ENCODE measurements at regions not wholly inside any gene's neighbourhood (a gene's known extent, or its start where the extent isn't known, plus 50 kb on each side); places are given as distances from the start of the nearest gene placed in this dataset.

DNA sequence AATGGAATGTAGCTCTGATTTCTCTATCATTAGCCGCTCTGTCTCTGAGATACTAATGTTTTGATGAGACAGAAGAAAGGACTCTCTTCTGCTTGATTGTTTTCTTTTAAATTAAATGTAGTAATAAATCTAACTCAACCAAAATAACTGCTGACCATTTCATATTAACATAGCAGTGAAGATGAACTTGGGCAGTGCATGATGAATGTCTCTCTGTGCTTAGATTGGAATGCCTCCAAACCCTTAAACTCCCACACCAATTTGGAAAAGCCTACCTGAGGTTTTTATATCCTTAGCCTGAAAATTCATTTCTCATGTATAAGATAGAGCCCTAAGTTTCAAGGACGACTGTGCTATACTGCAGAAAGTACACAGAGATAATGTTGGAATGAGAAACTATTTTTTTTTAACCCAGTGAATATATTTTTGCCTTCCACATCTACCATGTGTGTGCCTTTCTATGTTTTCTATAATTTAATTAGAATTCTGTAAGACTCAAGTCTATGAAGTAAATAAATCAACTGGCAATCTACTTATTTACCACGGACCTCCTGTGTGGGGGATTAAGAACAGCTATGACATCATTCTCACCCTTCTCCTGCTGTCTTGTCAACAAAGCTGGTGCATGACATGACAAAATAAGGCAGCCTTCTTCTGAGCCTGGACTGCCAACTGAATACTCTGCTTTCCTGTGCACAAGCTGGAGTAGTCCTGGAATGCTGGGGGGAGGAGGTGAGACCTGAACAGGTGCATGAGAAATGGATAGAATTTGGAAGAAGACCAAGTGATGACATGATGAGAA lies 155.5 kb downstream of the FGF9 start:
- 85% methylated on average over 3 of the region's 3 CpGs for WGBS
- Histone ChIP-seq H3K27me3 (ENCODE audit: control insufficient read depth in 2 of 2, insufficient read depth in 1 of 2, low read length in 1 of 2) (no peaks in the 10 kb centered on the region), H3K36me3 (ENCODE audit: control insufficient read depth in 2 of 2, insufficient read depth in 2 of 2, low read length in 1 of 2) (no peaks in the 10 kb centered on the region), H3K4me1 (ENCODE audit: control insufficient read depth in 2 of 2, insufficient read depth in 2 of 2, low read length in 2 of 2) (no peaks in the 10 kb centered on the region), H3K4me3 (ENCODE audit: low read length in 2 of 2) (no peak overlapping the region), H3K9me3 (ENCODE audit: control insufficient read depth in 2 of 2, insufficient read depth in 1 of 2, low read length in 1 of 2) (no peaks in the 10 kb centered on the region), H3K27ac (ENCODE audit: low read depth in 1 of 2, low read length in 1 of 2) (no peak overlapping the region)
- no peak for DNase-seq (ENCODE audit: low read depth in 6 of 9, low spot score in 9 of 9)

DNA sequence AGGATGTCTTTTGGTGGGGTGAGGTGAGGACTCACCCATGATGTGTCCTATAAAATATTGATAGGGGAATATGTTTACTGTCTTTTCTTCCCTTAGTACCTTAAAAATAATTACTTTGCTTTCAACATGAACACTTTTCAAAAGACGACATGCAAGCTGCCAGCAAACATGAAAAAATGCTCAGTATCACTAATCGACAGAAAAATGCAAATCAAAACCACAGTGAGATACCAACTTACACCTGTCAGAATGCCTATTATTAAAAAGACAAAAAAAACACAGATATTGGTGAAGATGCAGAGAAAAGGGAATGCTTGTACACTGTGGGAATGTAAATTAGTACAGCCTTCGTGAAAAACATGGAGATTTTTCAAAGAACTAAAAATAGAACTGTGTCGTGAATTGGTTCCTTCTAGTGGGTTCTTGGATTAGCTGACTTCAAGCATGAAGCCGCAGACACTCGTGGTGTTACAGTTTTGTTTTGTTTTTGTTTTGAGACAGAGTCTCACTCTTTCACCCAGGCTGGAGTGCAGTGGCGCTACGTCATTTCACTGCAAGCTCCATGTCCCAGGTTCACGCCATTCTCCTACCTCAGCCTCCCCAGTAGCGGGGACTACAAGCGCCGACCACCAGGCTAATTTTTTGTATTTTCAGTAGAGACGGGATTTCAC lies 160.9 kb downstream of the FGF9 start:
- no peaks in the 10 kb centered on the region for H3K4me1 ChIP-seq (ENCODE audit: control insufficient read depth in 2 of 2, insufficient read depth in 2 of 2, low read length in 2 of 2)
- H3K27me3 ChIP-seq (ENCODE audit: control insufficient read depth in 2 of 2, insufficient read depth in 1 of 2, low read length in 1 of 2): no peaks in the 10 kb centered on the region
- H3K27ac ChIP-seq (ENCODE audit: low read depth in 1 of 2, low read length in 1 of 2): no peak overlapping the region
- no peaks in the 10 kb centered on the region for H3K36me3 ChIP-seq (ENCODE audit: control insufficient read depth in 2 of 2, insufficient read depth in 2 of 2, low read length in 1 of 2)
- H3K9me3 ChIP-seq (ENCODE audit: control insufficient read depth in 2 of 2, insufficient read depth in 1 of 2, low read length in 1 of 2): no peaks in the 10 kb centered on the region
- no peak overlapping the region for H3K4me3 ChIP-seq (ENCODE audit: low read length in 2 of 2)
- DNase-seq (ENCODE audit: low read depth in 6 of 9, low spot score in 9 of 9): no peak
- 95% methylated on average over 13 of the region's 13 CpGs for WGBS

DNA sequence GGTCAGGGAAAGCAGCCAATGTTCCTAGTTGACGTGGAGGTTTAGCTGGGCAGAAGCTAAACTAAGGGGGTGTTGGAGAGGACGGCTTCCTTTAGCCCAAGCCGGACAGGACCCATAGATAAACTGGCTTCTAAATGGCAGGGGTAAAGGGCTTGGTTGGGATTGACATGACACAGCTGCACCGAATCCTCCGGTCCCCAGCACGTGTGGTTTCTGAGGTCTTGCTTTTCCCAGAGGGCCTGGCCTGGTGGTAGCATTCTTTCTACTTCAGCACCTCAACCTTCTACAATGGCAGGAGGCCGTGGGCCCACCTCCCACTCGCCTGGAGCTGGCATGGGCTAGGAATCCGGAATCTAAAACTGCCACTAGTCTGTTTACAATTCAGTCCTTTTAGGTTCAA lies 163.0 kb downstream of the FGF9 start:
- H3K27ac ChIP-seq (ENCODE audit: low read depth in 1 of 2, low read length in 1 of 2): no peak overlapping the region
- H3K27me3 ChIP-seq (ENCODE audit: control insufficient read depth in 2 of 2, insufficient read depth in 1 of 2, low read length in 1 of 2): no peaks in the 10 kb centered on the region
- H3K4me3 ChIP-seq (ENCODE audit: low read length in 2 of 2): no peak overlapping the region
- WGBS: 89% methylated on average over 9 of the region's 9 CpGs
- no peaks in the 10 kb centered on the region for H3K36me3 ChIP-seq (ENCODE audit: control insufficient read depth in 2 of 2, insufficient read depth in 2 of 2, low read length in 1 of 2)
- H3K4me1 ChIP-seq (ENCODE audit: control insufficient read depth in 2 of 2, insufficient read depth in 2 of 2, low read length in 2 of 2): no peaks in the 10 kb centered on the region
- DNase-seq (ENCODE audit: low read depth in 6 of 9, low spot score in 9 of 9): no peak
- H3K9me3 ChIP-seq (ENCODE audit: control insufficient read depth in 2 of 2, insufficient read depth in 1 of 2, low read length in 1 of 2): no peaks in the 10 kb centered on the region

DNA sequence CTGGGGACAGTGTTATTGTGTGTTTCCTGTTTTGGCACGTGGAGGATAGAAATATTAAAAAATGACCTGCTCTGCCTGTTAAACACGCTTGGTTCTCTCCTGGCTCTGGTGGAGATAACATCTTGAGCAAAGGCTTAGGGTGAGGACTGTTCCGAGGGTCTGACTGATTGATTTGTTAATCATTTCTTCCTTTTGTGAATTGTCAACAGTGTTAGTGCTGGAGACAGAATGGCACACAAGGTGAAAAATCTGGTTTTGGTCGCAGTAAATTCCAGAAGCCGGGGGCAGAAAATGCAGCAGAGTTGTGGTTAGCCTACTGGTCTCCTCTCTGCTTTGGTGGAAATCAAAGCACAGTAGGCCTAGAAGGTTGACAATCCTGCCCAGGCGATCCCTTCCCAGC lies 163.6 kb downstream of the FGF9 start:
- no peak overlapping the region for H3K27ac ChIP-seq (ENCODE audit: low read depth in 1 of 2, low read length in 1 of 2)
- no peak for DNase-seq (ENCODE audit: low read depth in 6 of 9, low spot score in 9 of 9)
- H3K4me3 ChIP-seq (ENCODE audit: low read length in 2 of 2): no peak overlapping the region
- H3K4me1 ChIP-seq (ENCODE audit: control insufficient read depth in 2 of 2, insufficient read depth in 2 of 2, low read length in 2 of 2): no peaks in the 10 kb centered on the region
- H3K9me3 ChIP-seq (ENCODE audit: control insufficient read depth in 2 of 2, insufficient read depth in 1 of 2, low read length in 1 of 2): no peaks in the 10 kb centered on the region
- no peaks in the 10 kb centered on the region for H3K36me3 ChIP-seq (ENCODE audit: control insufficient read depth in 2 of 2, insufficient read depth in 2 of 2, low read length in 1 of 2)
- H3K27me3 ChIP-seq (ENCODE audit: control insufficient read depth in 2 of 2, insufficient read depth in 1 of 2, low read length in 1 of 2): no peaks in the 10 kb centered on the region
- 69% methylated on average over 6 of the region's 6 CpGs for WGBS

DNA sequence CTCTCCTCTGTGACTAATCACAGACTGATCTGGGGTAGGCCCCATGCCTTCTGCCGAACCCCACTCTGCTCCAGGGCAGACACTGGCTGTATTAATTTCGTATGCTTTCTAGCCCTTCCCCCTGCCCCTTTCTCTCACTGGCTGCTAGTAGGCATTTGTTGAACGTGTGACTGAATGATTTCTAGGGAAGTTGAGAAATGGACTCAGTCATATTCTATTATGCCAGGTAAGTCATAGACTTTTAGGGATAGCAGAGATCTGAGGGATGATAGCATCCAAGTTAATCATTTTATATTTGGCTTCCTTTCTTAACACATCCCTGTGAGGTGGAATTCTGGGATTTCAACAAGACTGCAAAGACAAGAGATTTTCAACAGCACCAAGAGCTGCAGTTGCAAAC lies 166.4 kb downstream of the FGF9 start:
- Histone ChIP-seq H3K27me3 (ENCODE audit: control insufficient read depth in 2 of 2, insufficient read depth in 1 of 2, low read length in 1 of 2) (no peaks in the 10 kb centered on the region), H3K9me3 (ENCODE audit: control insufficient read depth in 2 of 2, insufficient read depth in 1 of 2, low read length in 1 of 2) (no peaks in the 10 kb centered on the region), H3K36me3 (ENCODE audit: control insufficient read depth in 2 of 2, insufficient read depth in 2 of 2, low read length in 1 of 2) (no peaks in the 10 kb centered on the region), H3K27ac (ENCODE audit: low read depth in 1 of 2, low read length in 1 of 2) (no peak overlapping the region), H3K4me1 (ENCODE audit: control insufficient read depth in 2 of 2, insufficient read depth in 2 of 2, low read length in 2 of 2) (no peaks in the 10 kb centered on the region), H3K4me3 (ENCODE audit: low read length in 2 of 2) (no peak overlapping the region)
- no peak for DNase-seq (ENCODE audit: low read depth in 6 of 9, low spot score in 9 of 9)
- WGBS: 84% methylated on average over 3 of the region's 3 CpGs

DNA sequence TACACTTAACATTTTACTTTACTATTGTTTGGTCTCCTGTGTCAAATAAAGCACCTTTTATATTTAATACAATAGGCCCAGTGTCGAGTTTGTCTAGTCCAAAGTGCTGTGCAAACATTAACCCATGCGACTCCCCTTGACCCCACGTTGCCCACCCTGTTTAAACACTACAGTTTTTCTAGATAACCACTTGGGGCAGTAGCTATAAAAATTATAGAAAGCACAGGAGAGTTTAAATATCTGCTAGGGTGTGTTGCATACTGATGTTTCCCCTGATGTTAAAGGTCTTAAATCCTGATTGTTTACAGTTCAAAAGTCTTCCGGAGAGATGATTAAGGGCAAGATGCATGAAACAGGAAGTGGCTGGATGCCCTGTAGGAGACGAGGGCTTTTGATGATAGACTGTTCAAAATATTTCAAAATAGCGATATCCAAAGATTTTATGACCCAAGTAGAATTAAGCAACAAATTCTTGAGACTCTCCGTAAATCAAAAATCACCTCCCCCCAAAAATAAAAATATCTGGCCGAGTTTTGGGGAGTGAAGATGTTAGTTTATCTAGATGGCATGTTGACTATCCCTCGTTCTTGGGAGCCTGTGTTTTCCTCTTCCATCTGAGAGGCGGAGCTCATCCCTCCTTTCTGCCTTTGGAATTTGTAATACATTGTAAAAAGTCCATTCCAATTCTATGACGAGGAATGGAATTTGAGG lies 167.1 kb downstream of the FGF9 start:
- no peak overlapping the region for H3K27ac ChIP-seq (ENCODE audit: low read depth in 1 of 2, low read length in 1 of 2)
- H3K27me3 ChIP-seq (ENCODE audit: control insufficient read depth in 2 of 2, insufficient read depth in 1 of 2, low read length in 1 of 2): no peaks in the 10 kb centered on the region
- no peak for DNase-seq (ENCODE audit: low read depth in 6 of 9, low spot score in 9 of 9)
- H3K4me1 ChIP-seq (ENCODE audit: control insufficient read depth in 2 of 2, insufficient read depth in 2 of 2, low read length in 2 of 2): no peaks in the 10 kb centered on the region
- H3K9me3 ChIP-seq (ENCODE audit: control insufficient read depth in 2 of 2, insufficient read depth in 1 of 2, low read length in 1 of 2): no peaks in the 10 kb centered on the region
- H3K36me3 ChIP-seq (ENCODE audit: control insufficient read depth in 2 of 2, insufficient read depth in 2 of 2, low read length in 1 of 2): no peaks in the 10 kb centered on the region
- 79% methylated on average over 11 of the region's 11 CpGs for WGBS
- H3K4me3 ChIP-seq (ENCODE audit: low read length in 2 of 2): no peak overlapping the region

DNA sequence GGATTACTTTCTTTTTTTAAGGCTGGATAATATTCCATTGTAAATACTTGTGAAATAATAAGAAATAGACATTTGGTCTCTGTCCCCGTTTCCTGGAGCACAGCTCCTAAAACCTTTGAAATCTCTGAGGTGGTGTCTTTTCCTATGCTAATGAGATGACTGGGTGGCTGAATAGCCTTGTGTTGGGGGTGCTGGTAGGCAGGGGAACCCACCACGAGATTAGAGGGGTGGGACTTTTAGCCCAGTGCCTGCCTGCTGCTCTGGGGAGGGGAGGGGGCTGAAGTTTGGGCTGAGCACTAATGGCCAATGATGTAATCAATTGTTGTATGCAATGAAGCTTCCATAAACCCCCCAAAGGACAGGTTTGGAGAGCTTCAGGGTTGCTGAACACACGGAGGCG lies 175.7 kb downstream of the FGF9 start:
- Histone ChIP-seq H3K4me3 (ENCODE audit: low read length in 2 of 2) (no peak overlapping the region), H3K36me3 (ENCODE audit: control insufficient read depth in 2 of 2, insufficient read depth in 2 of 2, low read length in 1 of 2) (no peaks in the 10 kb centered on the region), H3K4me1 (ENCODE audit: control insufficient read depth in 2 of 2, insufficient read depth in 2 of 2, low read length in 2 of 2) (no peaks in the 10 kb centered on the region), H3K27me3 (ENCODE audit: control insufficient read depth in 2 of 2, insufficient read depth in 1 of 2, low read length in 1 of 2) (no peaks in the 10 kb centered on the region), H3K9me3 (ENCODE audit: control insufficient read depth in 2 of 2, insufficient read depth in 1 of 2, low read length in 1 of 2) (no peaks in the 10 kb centered on the region), H3K27ac (ENCODE audit: low read depth in 1 of 2, low read length in 1 of 2) (no peak overlapping the region)
- 76% methylated on average over 4 of the region's 4 CpGs for WGBS
- no peak for DNase-seq (ENCODE audit: low read depth in 6 of 9, low spot score in 9 of 9)

DNA sequence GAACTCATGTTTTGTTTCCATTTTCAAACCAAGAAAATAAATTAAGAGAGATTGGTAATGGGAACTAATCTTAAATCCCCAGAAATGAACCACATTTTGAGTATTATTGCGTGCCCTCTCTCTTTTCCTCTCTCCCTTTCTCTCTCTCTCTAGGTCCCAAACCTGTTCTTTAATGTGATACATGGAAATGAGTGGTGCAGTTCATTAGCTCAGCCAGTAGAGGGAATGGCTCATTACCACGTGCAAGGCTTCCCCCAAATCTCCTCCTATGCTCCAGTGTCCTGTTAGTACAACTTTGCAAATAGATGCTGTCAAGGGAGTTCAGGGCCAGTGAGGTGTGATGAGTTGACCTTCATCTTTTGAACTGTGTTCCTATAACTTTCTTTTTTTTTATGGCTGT lies 178.4 kb downstream of the FGF9 start:
- 33% methylated on average over 2 of the region's 2 CpGs for WGBS

More for the DNA sequence above, 178.4 kb downstream of the FGF9 start:
- H3K4me1 ChIP-seq (ENCODE audit: control insufficient read depth in 2 of 2, insufficient read depth in 2 of 2, low read length in 2 of 2): no peaks in the 10 kb centered on the region
- DNase-seq (ENCODE audit: low read depth in 6 of 9, low spot score in 9 of 9): no peak
- no peak overlapping the region for H3K27ac ChIP-seq (ENCODE audit: low read depth in 1 of 2, low read length in 1 of 2)
- H3K4me3 ChIP-seq (ENCODE audit: low read length in 2 of 2): no peak overlapping the region
- H3K27me3 ChIP-seq (ENCODE audit: control insufficient read depth in 2 of 2, insufficient read depth in 1 of 2, low read length in 1 of 2): no peaks in the 10 kb centered on the region
- H3K9me3 ChIP-seq (ENCODE audit: control insufficient read depth in 2 of 2, insufficient read depth in 1 of 2, low read length in 1 of 2): no peaks in the 10 kb centered on the region
- H3K36me3 ChIP-seq (ENCODE audit: control insufficient read depth in 2 of 2, insufficient read depth in 2 of 2, low read length in 1 of 2): no peaks in the 10 kb centered on the region
